ENCODE measurements at regions not wholly inside any gene's neighbourhood (a gene's known extent, or its start where the extent isn't known, plus 50 kb on each side); places are given as distances from the start of the nearest gene placed in this dataset.
A peak's percentile ranks its signal among the peaks of the same experiment; 100 is the strongest.

GRCh38 chr7:41910940-41911600 is 208.2 kb upstream of the INHBA start:
- no peak for DNase-seq (ENCODE audit: low read depth)
- TF ChIP-seq CTCF (conservative IDR thresholded peaks at IDR 0.05; ENCODE audit: low read depth, low read length), result no peak
- H3K4me3 ChIP-seq (ENCODE audit: low read depth, low read length), result no peak overlapping the region

- TF ChIP-seq CTCF (conservative IDR thresholded peaks at IDR 0.05; ENCODE audit: low read depth, low read length), result no peak
- DNase-seq (ENCODE audit: low read depth), result no peak
- no peak overlapping the region for H3K4me3 ChIP-seq (ENCODE audit: low read depth, low read length)
Measured at GRCh38 chr7:41907444-41907843, 204.6 kb upstream of the INHBA start.

GRCh38 chr7:41900532-41900931 is 197.6 kb upstream of the INHBA start:
- no peak overlapping the region for H3K4me3 ChIP-seq (ENCODE audit: low read depth, low read length)
- no peak for DNase-seq (ENCODE audit: low read depth)
- TF ChIP-seq CTCF (conservative IDR thresholded peaks at IDR 0.05; ENCODE audit: low read depth, low read length), result no peak

GRCh38 chr7:41899823-41900433 is 197.0 kb upstream of the INHBA start:
- no peak for TF ChIP-seq CTCF (conservative IDR thresholded peaks at IDR 0.05; ENCODE audit: low read depth, low read length)
- no peak for DNase-seq (ENCODE audit: low read depth)
- H3K4me3 ChIP-seq (ENCODE audit: low read depth, low read length), result no peak overlapping the region

GRCh38 chr7:41893656-41894055 is 190.8 kb upstream of the INHBA start:
- no peak for TF ChIP-seq CTCF (conservative IDR thresholded peaks at IDR 0.05; ENCODE audit: low read depth, low read length)
- DNase-seq (ENCODE audit: low read depth), result no peak
- no peak overlapping the region for H3K4me3 ChIP-seq (ENCODE audit: low read depth, low read length)

GRCh38 chr7:41892356-41893100 is 189.6 kb upstream of the INHBA start:
- no peak overlapping the region for H3K4me3 ChIP-seq (ENCODE audit: low read depth, low read length)
- DNase-seq (ENCODE audit: low read depth), result no peak
- TF ChIP-seq CTCF (conservative IDR thresholded peaks at IDR 0.05; ENCODE audit: low read depth, low read length), result peak; percentile 29

Measured in epithelial cell of proximal tubule (primary cell).